Thyroid gland (tissue), 4 donors: ENCODE measurements at regions not wholly inside any gene's neighbourhood (a gene's known extent, or its start where the extent isn't known, plus 50 kb on each side); places are given as distances from the start of the nearest gene placed in this dataset.

ENCODE experiments used
- POLR2A ChIP-seq, 2 donors: fragments of 450-650 bp; IDR thresholded peaks; one replicate each; pipeline ENCODE4 v1.6.1; 2017; ENCODE audit warnings: antibody characterized with exemption in 2 of 2, mild to moderate bottlenecking in 2 of 2, moderate library complexity in 1 of 2
- TF ChIP-seq, protein P1 (sequence below), 6 experiments: fragments of 200-600 bp in 3 of 6; fragments of 450-650 bp in 3 of 6; sonication (generic) in 3 of 6; IDR thresholded peaks; one replicate each; pipeline ENCODE4 v1.5.1; 2016 to 2019; ENCODE audit warnings: antibody characterized with exemption in 6 of 6, mild to moderate bottlenecking in 2 of 6, inconsistent platforms in 1 of 6, moderate library complexity in 1 of 6

DNA sequence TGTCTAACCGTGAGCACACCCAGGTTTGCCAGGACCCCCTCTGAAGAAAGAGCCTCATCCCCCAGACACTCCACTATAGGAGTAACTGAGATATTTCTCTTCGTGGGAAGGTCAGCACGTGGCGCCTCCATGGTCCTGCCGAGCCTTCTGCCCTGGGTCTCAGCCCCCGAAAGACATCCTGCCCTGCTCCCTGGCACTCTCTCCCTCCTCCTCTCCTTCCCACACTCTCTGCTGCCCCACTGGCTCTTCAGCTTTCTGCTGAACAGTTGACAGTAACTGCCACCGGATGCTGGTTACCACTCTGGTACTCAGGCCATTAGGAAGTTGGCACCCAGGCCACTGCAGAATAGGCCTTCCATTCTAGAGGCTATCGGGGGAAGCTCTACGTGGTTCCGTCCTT lies 185.2 kb downstream of the UACA start:
- TF ChIP-seq, protein P1, sequence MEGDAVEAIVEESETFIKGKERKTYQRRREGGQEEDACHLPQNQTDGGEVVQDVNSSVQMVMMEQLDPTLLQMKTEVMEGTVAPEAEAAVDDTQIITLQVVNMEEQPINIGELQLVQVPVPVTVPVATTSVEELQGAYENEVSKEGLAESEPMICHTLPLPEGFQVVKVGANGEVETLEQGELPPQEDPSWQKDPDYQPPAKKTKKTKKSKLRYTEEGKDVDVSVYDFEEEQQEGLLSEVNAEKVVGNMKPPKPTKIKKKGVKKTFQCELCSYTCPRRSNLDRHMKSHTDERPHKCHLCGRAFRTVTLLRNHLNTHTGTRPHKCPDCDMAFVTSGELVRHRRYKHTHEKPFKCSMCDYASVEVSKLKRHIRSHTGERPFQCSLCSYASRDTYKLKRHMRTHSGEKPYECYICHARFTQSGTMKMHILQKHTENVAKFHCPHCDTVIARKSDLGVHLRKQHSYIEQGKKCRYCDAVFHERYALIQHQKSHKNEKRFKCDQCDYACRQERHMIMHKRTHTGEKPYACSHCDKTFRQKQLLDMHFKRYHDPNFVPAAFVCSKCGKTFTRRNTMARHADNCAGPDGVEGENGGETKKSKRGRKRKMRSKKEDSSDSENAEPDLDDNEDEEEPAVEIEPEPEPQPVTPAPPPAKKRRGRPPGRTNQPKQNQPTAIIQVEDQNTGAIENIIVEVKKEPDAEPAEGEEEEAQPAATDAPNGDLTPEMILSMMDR (IDR thresholded peaks at IDR 0.05) = no peak
- TF ChIP-seq POLR2A (IDR thresholded peaks at IDR 0.05) = no peak
